ENCODE measurements at regions not wholly inside any gene's neighbourhood (a gene's known extent, or its start where the extent isn't known, plus 50 kb on each side); places are given as distances from the start of the nearest gene placed in this dataset.
"Not testable (repeated sequence)": the region's sequence is repeated elsewhere in the genome, so short reads cannot be mapped to it uniquely, and the experiment has no call there.

GRCh38 chr10:51000164-51000563 is 74.1 kb upstream of the PRKG1 start:
- DNase-seq = no peak

GRCh38 chr10:51000976-51001375 is 73.3 kb upstream of the PRKG1 start:
- DNase-seq = no peak

DNA sequence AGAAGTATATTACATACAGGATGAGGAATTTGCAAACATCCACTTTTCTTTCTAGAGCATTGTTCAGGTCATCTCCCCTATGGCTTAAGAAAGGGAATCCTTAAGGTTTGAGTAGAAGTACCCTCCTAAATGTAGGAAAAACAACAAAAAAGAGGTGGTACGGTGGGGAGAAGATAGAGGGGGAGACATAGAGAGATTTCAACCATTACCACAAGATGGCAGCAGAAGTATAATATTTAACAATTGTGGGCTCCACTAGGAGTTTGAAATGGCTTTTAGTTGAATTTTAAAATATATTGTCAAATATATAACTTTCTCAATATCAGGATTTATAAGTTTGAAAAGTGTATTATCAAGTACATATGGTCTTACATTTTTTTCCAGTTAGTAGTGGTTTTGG is 72.7 kb upstream of the PRKG1 start:
- DNase-seq = peak in 1 of 2 donors; percentile 5

DNA sequence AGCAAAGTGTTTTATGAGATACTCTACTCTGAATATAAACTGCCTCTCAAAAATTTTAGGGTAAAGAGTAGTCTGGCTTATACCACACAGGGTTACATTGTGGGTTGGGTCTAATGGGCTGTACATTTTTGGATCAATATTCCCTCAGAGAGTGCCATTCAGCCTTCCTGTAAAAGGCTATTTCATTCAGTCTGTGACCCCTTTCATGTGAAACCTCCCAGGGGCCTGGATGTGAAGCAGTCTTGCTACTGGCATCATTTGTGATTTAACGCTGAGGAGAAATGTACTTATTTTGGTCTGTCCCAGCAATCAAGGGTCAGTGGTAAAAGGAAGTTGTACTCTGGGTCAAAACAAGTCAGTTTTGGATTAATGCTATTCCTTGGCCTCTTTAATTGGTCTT is 71.8 kb upstream of the PRKG1 start:
- no peak for DNase-seq

DNA sequence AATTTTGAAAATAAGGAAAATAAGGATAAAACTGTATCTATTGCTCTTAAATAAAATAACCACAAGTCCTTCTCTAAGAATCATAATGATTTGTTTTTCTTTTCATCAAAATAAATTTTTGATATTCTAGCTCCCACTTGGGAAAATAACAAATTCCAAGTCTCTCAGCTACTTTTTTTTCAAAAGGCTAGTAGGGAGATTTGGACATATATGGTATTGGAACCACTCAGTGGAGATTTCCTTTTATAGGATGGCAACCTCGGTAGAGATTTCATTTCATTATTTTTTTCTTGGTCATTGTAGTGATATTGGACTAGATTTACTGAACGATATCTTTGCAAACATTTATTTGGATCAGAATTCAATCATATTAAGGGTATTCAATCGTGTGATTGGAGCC is 69.5 kb upstream of the PRKG1 start:
- no peak for DNase-seq

DNA sequence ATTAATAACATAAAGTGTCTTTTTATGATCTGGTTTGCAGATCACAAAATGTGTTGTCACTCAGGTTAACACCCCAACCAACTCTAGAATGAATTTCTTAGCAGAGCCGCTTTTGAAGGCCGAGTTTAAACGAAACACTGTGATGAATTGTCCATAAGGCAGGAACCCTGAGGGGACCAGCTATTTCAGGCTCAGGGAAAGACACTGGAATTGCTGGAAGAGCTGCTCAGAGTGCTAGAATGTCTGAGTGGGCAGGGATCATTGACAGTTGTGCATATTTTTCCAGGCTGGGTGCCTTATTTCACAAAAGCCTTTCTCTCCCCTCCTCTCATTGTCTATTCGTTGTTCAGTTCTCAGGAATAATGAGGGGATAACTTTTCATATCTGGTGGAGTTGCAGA is 68.7 kb upstream of the PRKG1 start:
- no peak for DNase-seq

- DNase-seq = no peak
Observed at GRCh38 chr10:51006686-51007085, 67.6 kb upstream of the PRKG1 start.

- no peak for DNase-seq
Observed at GRCh38 chr10:51007781-51008180, 66.5 kb upstream of the PRKG1 start.

- DNase-seq = no peak
Observed at GRCh38 chr10:51008346-51008745, 65.9 kb upstream of the PRKG1 start.

GRCh38 chr10:51010977-51011376 is 63.3 kb upstream of the PRKG1 start:
- peak in 1 of 2 donors; percentile 26 for DNase-seq

DNA sequence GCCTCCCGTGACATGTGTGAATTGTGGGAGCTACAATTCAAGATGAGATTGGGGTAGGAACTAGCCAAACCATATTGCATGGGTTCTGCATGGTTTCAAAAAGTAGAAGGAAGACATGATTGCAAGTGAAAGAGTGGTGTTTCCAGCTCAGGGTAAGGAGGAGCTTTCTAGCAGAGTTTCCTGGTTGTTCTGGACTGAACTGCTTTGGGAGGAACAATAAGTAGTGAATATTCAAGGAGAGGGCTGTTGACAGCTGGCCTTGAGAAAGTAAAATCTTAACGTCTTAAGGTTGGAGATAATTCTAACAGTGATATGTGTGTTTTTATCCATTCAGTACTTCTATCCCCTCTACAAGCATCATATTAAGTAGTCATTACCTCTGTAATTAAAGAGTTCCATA is 62.2 kb upstream of the PRKG1 start:
- no peak for DNase-seq

DNA sequence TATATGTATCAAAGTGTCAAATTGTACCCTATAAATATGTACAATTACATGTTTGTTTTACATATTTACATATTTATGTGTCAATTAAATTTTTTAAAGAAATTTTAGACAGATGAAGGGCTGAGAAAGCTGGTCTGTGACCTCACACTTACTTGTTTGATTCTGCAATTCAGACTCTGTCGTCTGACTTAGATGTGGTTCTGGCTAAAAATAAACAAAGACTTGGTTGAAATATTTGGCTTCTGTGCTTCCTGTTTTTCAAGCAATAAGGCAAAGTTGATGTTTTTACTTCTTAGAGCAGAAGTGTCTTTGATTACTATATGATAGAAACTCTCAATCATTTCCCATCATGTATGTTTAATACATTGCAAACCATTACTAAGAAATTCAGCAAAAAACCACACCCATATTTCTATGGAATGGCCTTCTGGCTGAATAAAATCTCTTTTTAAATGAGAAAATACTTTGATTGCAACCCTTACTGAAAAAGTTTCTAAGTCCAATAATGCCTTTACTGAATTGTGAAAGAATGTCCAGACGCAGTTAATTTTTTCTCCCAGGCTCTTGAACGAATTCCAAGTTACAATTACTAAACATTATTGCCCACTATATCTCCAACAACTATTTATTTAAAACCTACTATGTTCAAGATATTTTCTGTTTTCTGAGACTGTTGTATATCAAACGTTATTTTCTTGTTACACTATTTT is 59.5 kb upstream of the PRKG1 start:
- DNase-seq = no peak

GRCh38 chr10:51015390-51015754 is 58.9 kb upstream of the PRKG1 start:
- DNase-seq = not testable (repeated sequence)

GRCh38 chr10:51020200-51020599 is 54.1 kb upstream of the PRKG1 start:
- no peak for DNase-seq

DNA sequence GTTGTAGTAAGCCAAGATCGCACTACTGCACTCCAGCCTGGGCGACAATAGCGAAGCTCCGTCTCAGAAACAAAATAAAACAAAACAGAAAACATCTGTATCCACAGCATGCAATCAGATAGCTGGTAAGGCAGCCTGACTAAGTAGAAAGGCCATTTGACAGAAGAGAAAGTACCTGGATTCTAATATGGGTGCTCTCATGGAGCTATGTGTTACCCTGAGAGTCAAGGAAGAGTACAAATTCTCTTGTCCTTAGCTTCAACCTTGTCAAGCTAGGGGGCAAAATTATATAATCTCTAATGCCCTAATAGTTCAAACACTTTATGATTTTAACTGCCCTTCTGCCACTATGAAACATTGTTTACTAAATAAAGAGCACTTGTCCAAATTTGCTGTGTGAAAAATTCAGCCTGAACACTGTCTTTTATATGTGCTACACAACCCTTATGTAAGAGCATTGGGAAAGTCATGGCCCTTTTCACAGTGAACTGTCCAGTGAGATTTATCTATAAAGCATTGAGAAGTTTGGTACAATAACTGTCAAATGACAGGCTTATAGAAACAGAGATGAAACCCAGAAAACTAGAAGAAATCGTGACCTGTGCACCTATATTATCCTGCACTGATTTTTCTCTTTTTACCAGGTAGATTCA is 51.2 kb upstream of the PRKG1 start:
- DNase-seq = no peak

DNA sequence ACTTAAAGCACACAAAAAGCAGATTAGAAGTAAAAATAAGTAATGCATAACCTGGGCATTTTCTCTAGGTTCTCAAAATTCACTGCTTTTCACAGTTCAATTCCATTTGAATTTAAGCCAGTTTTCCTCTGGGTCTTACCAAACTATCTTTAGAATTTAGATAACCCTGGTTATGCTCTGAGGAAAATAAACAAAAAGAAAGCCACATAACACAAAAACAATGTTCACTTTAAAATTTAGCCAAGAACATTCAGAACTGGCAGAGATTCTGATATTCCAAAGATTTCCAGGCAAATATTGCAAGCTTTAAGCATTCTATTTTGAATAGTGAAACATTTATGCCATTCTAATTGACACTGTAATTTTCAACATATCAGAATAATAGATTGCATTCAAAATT is 50.7 kb upstream of the PRKG1 start:
- no peak for DNase-seq
